ENCODE measurements at regions not wholly inside any gene's neighbourhood (a gene's known extent, or its start where the extent isn't known, plus 50 kb on each side); places are given as distances from the start of the nearest gene placed in this dataset.
"Not testable (repeated sequence)": the region's sequence is repeated elsewhere in the genome, so short reads cannot be mapped to it uniquely, and the experiment has no call there.

DNA sequence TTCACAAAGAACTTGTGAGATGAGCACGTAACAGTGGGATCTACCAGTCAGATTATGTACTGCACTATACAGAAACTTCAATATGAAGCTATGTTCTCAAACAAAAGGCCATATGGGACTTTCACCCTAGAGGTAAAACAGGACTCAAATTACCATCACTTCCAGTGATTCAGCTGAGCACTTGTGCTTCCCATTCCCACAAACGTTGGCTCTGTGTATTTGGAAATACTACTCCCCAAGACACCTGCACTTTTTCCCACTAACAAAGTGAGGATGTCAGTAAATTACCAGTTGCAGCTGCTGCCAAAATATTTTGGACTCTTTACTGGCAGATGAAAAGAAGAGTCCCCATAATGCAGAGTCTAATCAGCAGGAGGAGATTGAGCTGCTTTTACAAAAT is 1570.1 kb downstream of the SI start:
- no peaks in the 10 kb centered on the region for H3K4me1 ChIP-seq (ENCODE audit: control insufficient read depth, insufficient read depth, low read length)
- Mint-ChIP-seq H3K4me3 (no peak overlapping the region), H3K27ac (no peak overlapping the region), H3K9me3 (no peaks in the 10 kb centered on the region), H3K4me1 (no peaks in the 10 kb centered on the region), H3K36me3 (ENCODE audit: low read depth) (no peaks in the 10 kb centered on the region), H3K27me3 (ENCODE audit: insufficient read depth) (no peaks in the 10 kb centered on the region)
- no peak overlapping the region for H3K27ac ChIP-seq (ENCODE audit: low read depth, low read length)
- H3K36me3 ChIP-seq (ENCODE audit: control insufficient read depth, insufficient read depth, low read length) = no peaks in the 10 kb centered on the region
- TF ChIP-seq, protein P1, sequence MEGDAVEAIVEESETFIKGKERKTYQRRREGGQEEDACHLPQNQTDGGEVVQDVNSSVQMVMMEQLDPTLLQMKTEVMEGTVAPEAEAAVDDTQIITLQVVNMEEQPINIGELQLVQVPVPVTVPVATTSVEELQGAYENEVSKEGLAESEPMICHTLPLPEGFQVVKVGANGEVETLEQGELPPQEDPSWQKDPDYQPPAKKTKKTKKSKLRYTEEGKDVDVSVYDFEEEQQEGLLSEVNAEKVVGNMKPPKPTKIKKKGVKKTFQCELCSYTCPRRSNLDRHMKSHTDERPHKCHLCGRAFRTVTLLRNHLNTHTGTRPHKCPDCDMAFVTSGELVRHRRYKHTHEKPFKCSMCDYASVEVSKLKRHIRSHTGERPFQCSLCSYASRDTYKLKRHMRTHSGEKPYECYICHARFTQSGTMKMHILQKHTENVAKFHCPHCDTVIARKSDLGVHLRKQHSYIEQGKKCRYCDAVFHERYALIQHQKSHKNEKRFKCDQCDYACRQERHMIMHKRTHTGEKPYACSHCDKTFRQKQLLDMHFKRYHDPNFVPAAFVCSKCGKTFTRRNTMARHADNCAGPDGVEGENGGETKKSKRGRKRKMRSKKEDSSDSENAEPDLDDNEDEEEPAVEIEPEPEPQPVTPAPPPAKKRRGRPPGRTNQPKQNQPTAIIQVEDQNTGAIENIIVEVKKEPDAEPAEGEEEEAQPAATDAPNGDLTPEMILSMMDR (conservative IDR thresholded peaks at IDR 0.05) = no peak
- no peaks in the 10 kb centered on the region for H3K9me3 ChIP-seq (ENCODE audit: control insufficient read depth, low read length)
- no peak overlapping the region for H3K9ac ChIP-seq (ENCODE audit: extremely low read depth, low read length, poor library complexity, severe bottlenecking)
- no peaks in the 10 kb centered on the region for H3K27me3 ChIP-seq (ENCODE audit: control insufficient read depth, insufficient read depth, low read length, poor library complexity, severe bottlenecking)
- DNase-seq = no peak
- no peak overlapping the region for H3K4me3 ChIP-seq (ENCODE audit: low read length)
- 76 to 89% methylated on average over 1 to 2 of the region's 2 CpGs for WGBS, 2 experiments (ENCODE audit: insufficient coverage in 1 of 2, insufficient read length in 1 of 2)

DNA sequence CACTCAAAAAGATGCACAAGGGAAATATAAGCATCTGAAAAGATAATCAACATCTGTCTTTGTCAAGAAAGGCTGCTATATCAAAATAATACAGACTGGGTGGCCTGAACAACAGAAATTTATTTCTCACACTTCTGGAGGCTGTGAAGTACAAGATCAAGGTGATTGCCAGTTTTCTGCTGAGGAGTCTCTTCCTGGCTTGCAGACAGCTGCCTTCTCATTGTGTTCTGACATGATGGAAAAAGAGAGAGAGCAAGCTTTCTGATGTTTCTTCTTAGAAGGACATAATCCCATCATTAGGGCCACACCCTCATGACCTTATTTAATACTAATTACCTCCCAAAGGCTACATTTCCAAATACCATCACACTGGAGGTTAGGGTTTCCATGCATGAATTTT is 1573.3 kb downstream of the SI start:
- Mint-ChIP-seq H3K9me3 (peaks cover 1% of the 10 kb centered on the region), H3K36me3 (ENCODE audit: low read depth) (no peaks in the 10 kb centered on the region), H3K27ac (no peak overlapping the region), H3K4me3 (no peak overlapping the region), H3K27me3 (ENCODE audit: insufficient read depth) (no peaks in the 10 kb centered on the region), H3K4me1 (no peaks in the 10 kb centered on the region)
- Histone ChIP-seq H3K27me3 (ENCODE audit: control insufficient read depth, insufficient read depth, low read length, poor library complexity, severe bottlenecking) (no peaks in the 10 kb centered on the region), H3K9ac (ENCODE audit: extremely low read depth, low read length, poor library complexity, severe bottlenecking) (no peak overlapping the region), H3K4me1 (ENCODE audit: control insufficient read depth, insufficient read depth, low read length) (no peaks in the 10 kb centered on the region), H3K36me3 (ENCODE audit: control insufficient read depth, insufficient read depth, low read length) (no peaks in the 10 kb centered on the region), H3K9me3 (ENCODE audit: control insufficient read depth, low read length) (no peaks in the 10 kb centered on the region), H3K27ac (ENCODE audit: low read depth, low read length) (no peak overlapping the region), H3K4me3 (ENCODE audit: low read length) (no peak overlapping the region)
- no peak for DNase-seq
- TF ChIP-seq, protein P1 (conservative IDR thresholded peaks at IDR 0.05) = no peak

DNA sequence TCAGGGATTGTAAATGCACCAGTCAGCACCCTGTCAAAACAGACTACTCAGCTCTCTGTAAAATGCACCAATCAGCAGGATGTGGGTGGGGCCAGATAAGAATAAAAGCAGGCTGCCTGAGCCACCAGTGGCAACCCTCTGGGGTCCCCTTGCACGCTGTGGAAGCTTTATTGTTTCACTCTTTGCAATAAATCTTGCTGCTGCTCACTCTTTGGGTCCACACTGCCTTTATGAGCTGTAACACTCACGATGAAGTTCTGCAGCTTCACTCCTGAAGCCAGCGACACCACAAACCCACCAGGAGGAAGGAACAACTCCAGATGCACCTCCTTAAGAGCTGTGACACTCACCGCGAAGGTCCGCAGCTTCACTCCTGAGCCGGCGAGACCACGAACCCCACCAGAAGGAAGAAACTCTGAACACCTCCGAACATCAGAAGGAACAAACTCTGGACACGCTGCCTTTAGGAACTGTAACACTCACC is 1578.5 kb downstream of the SI start:
- not testable (repeated sequence) for H3K4me1 ChIP-seq (ENCODE audit: control insufficient read depth, insufficient read depth, low read length); H3K27me3 Mint-ChIP-seq (ENCODE audit: insufficient read depth); H3K9ac ChIP-seq (ENCODE audit: extremely low read depth, low read length, poor library complexity, severe bottlenecking); H3K4me3 ChIP-seq (ENCODE audit: low read length); DNase-seq; H3K4me1 Mint-ChIP-seq; H3K36me3 Mint-ChIP-seq (ENCODE audit: low read depth); H3K9me3 ChIP-seq (ENCODE audit: control insufficient read depth, low read length); H3K9me3 Mint-ChIP-seq; H3K4me3 Mint-ChIP-seq; H3K36me3 ChIP-seq (ENCODE audit: control insufficient read depth, insufficient read depth, low read length); H3K27ac ChIP-seq (ENCODE audit: low read depth, low read length); H3K27ac Mint-ChIP-seq; H3K27me3 ChIP-seq (ENCODE audit: control insufficient read depth, insufficient read depth, low read length, poor library complexity, severe bottlenecking)
- 96 to 97% methylated on average over 10 to 11 of the region's 11 CpGs for WGBS, 2 experiments (ENCODE audit: insufficient coverage in 1 of 2, insufficient read length in 1 of 2)

DNA sequence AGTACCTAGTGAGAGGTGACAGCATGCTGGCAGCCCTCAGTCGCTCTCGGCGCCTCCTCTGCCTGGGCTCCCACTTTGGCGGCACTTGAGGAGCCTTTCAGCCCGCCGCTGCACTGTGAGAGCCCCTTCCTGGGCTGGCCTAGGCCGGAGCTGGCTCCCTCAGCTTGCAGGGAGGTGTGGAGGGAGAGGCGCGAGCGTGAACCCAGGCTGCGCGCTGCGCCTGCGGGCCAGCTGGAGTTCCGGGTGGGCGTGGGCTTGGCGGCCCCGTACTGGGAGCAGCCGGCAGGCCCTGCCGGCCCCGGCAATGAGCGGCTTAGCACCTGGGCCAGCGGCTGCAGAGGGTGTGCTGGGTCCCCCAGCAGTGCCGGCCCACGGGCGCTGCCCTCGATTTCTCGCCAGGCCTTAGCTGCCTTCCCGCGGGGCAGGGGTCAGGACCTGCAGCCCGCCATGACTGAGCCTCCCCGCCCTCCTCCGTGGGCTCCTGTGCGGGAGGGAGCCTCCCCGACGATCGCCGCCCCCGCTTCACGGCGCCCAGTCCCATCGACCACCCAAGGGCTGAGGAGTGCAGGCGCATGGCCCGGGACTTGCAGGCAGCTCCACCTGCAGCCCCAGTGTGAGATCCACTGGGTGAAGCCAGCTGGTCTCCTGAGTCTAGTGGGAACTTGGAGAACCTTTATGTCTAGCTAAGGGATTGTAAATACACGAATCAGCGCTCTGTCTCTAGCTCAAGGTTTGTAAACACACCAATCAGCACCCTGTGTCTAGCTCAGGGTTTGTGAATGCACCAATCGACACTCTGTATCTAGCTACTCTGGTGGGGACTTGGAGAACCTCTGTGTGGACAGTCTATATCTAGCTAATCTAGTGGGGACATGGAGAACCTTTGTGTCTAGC is 1579.2 kb downstream of the SI start:
- H3K36me3 Mint-ChIP-seq (ENCODE audit: low read depth); H3K27me3 ChIP-seq (ENCODE audit: control insufficient read depth, insufficient read depth, low read length, poor library complexity, severe bottlenecking); H3K27ac ChIP-seq (ENCODE audit: low read depth, low read length); H3K36me3 ChIP-seq (ENCODE audit: control insufficient read depth, insufficient read depth, low read length); H3K4me1 Mint-ChIP-seq; H3K9me3 Mint-ChIP-seq; H3K27me3 Mint-ChIP-seq (ENCODE audit: insufficient read depth); H3K4me1 ChIP-seq (ENCODE audit: control insufficient read depth, insufficient read depth, low read length); H3K9me3 ChIP-seq (ENCODE audit: control insufficient read depth, low read length); H3K9ac ChIP-seq (ENCODE audit: extremely low read depth, low read length, poor library complexity, severe bottlenecking); H3K27ac Mint-ChIP-seq; H3K4me3 ChIP-seq (ENCODE audit: low read length): not testable (repeated sequence)
- H3K4me3 Mint-ChIP-seq = peak overlapping the region; percentile 23
- DNase-seq = peak; percentile 29
- 96 to 100% methylated on average over 5 to 47 of the region's 47 CpGs for WGBS, 2 experiments (ENCODE audit: insufficient coverage in 1 of 2, insufficient read length in 1 of 2)
